ENCODE measurements at regions not wholly inside any gene's neighbourhood (a gene's known extent, or its start where the extent isn't known, plus 50 kb on each side); places are given as distances from the start of the nearest gene placed in this dataset.

GRCh38 chr9:116081435-116082115 lies 72.0 kb upstream of the PAPPA start:
- Histone ChIP-seq H3K36me3 (ENCODE audit: insufficient read depth) (no peaks in the 10 kb centered on the region), H3K27ac (no peak overlapping the region), H4K20me1 (ENCODE audit: insufficient read depth) (no peaks in the 10 kb centered on the region), H3K4me3 (IDR thresholded peaks at IDR 0.05; ENCODE audit: insufficient read depth, low read depth, low read length) (no peak overlapping the region), H3K27me3 (ENCODE audit: insufficient read depth, low read depth) (no peaks in the 10 kb centered on the region), H3K9ac (no peak overlapping the region), H3K4me2 (no peak overlapping the region), H2AFZ (ENCODE audit: low read depth) (no peak overlapping the region), H3K79me2 (ENCODE audit: insufficient read depth, low read depth) (no peaks in the 10 kb centered on the region), H3K4me1 (ENCODE audit: low read depth, poor library complexity, severe bottlenecking) (no peaks in the 10 kb centered on the region)
- TF ChIP-seq CTCF (conservative IDR thresholded peaks at IDR 0.05; ENCODE audit: low read depth, low read length), result no peak

- H3K4me1 ChIP-seq (ENCODE audit: low read depth, poor library complexity, severe bottlenecking), result no peaks in the 10 kb centered on the region
- H3K27ac ChIP-seq, result no peak overlapping the region
- TF ChIP-seq CTCF (conservative IDR thresholded peaks at IDR 0.05; ENCODE audit: low read depth, low read length), result no peak
- no peak overlapping the region for H2AFZ ChIP-seq (ENCODE audit: low read depth)
- H3K9ac ChIP-seq, result no peak overlapping the region
- no peaks in the 10 kb centered on the region for H3K36me3 ChIP-seq (ENCODE audit: insufficient read depth)
- no peaks in the 10 kb centered on the region for H4K20me1 ChIP-seq (ENCODE audit: insufficient read depth)
- H3K27me3 ChIP-seq (ENCODE audit: insufficient read depth, low read depth), result no peaks in the 10 kb centered on the region
- H3K4me3 ChIP-seq (IDR thresholded peaks at IDR 0.05; ENCODE audit: insufficient read depth, low read depth, low read length), result no peak overlapping the region
- H3K79me2 ChIP-seq (ENCODE audit: insufficient read depth, low read depth), result no peaks in the 10 kb centered on the region
- H3K4me2 ChIP-seq, result no peak overlapping the region
Observed at GRCh38 chr9:116083837-116084236, 69.8 kb upstream of the PAPPA start.

GRCh38 chr9:116084497-116084896 lies 69.1 kb upstream of the PAPPA start:
- no peak overlapping the region for H3K27ac ChIP-seq

GRCh38 chr9:116087246-116087645 lies 66.3 kb upstream of the PAPPA start:
- H3K9ac ChIP-seq, result no peak overlapping the region
- H3K79me2 ChIP-seq (ENCODE audit: insufficient read depth, low read depth), result no peaks in the 10 kb centered on the region
- no peaks in the 10 kb centered on the region for H4K20me1 ChIP-seq (ENCODE audit: insufficient read depth)
- no peak for TF ChIP-seq CTCF (conservative IDR thresholded peaks at IDR 0.05; ENCODE audit: low read depth, low read length)
- H3K27ac ChIP-seq, result no peak overlapping the region
- H2AFZ ChIP-seq (ENCODE audit: low read depth), result no peak overlapping the region
- H3K4me1 ChIP-seq (ENCODE audit: low read depth, poor library complexity, severe bottlenecking), result no peaks in the 10 kb centered on the region
- H3K4me3 ChIP-seq (IDR thresholded peaks at IDR 0.05; ENCODE audit: insufficient read depth, low read depth, low read length), result no peak overlapping the region
- no peaks in the 10 kb centered on the region for H3K36me3 ChIP-seq (ENCODE audit: insufficient read depth)
- no peak overlapping the region for H3K4me2 ChIP-seq
- no peaks in the 10 kb centered on the region for H3K27me3 ChIP-seq (ENCODE audit: insufficient read depth, low read depth)

More at GRCh38 chr9:116084497-116084896, 69.1 kb upstream of the PAPPA start:
- no peaks in the 10 kb centered on the region for H4K20me1 ChIP-seq (ENCODE audit: insufficient read depth)
- no peak for TF ChIP-seq CTCF (conservative IDR thresholded peaks at IDR 0.05; ENCODE audit: low read depth, low read length)
- no peaks in the 10 kb centered on the region for H3K79me2 ChIP-seq (ENCODE audit: insufficient read depth, low read depth)
- no peak overlapping the region for H2AFZ ChIP-seq (ENCODE audit: low read depth)
- no peaks in the 10 kb centered on the region for H3K4me1 ChIP-seq (ENCODE audit: low read depth, poor library complexity, severe bottlenecking)
- H3K27me3 ChIP-seq (ENCODE audit: insufficient read depth, low read depth), result no peaks in the 10 kb centered on the region
- no peak overlapping the region for H3K9ac ChIP-seq
- no peak overlapping the region for H3K4me2 ChIP-seq
- no peak overlapping the region for H3K4me3 ChIP-seq (IDR thresholded peaks at IDR 0.05; ENCODE audit: insufficient read depth, low read depth, low read length)
- no peaks in the 10 kb centered on the region for H3K36me3 ChIP-seq (ENCODE audit: insufficient read depth)
